ENCODE measurements at regions not wholly inside any gene's neighbourhood (a gene's known extent, or its start where the extent isn't known, plus 50 kb on each side); places are given as distances from the start of the nearest gene placed in this dataset.

- TF ChIP-seq AHDC1 (CRISPR knock-in tag; IDR thresholded peaks at IDR 0.05; ENCODE audit: borderline replicate concordance) = no peak
- 0 out of 2 replicates have a peak, but pooled peaks have one; percentile 48 for TF ChIP-seq TBX3 (IDR thresholded peaks at IDR 0.05; ENCODE audit: borderline replicate concordance)
- TF ChIP-seq ELF3 (CRISPR knock-in tag; IDR thresholded peaks at IDR 0.05) = 0 out of 2 replicates have a peak, but pooled peaks have one; percentile 29
- TF ChIP-seq MAFK (conservative IDR thresholded peaks at IDR 0.05 in 1 of 2, IDR thresholded peaks at IDR 0.05 in 1 of 2; ENCODE audit: low read length in 2 of 2) = peak in 1 of 2 experiments; percentile 52; a peak in 2 of 4 replicates
- TF ChIP-seq ZNF660 (CRISPR knock-in tag; IDR thresholded peaks at IDR 0.05; ENCODE audit: borderline replicate concordance, low read depth) = no peak
- no peak for TF ChIP-seq KLF15 (CRISPR knock-in tag; IDR thresholded peaks at IDR 0.05; ENCODE audit: borderline replicate concordance)
- TF ChIP-seq ZMYM4 (CRISPR knock-in tag; IDR thresholded peaks at IDR 0.05) = peak; percentile 90
- peak; percentile 14; the same call in 1 of the 2 replicates for TF ChIP-seq THRA (CRISPR knock-in tag; IDR thresholded peaks at IDR 0.05; ENCODE audit: borderline replicate concordance)
- TF ChIP-seq ZNF143 (CRISPR knock-in tag; IDR thresholded peaks at IDR 0.05) = no peak
- TF ChIP-seq RERE (CRISPR knock-in tag; IDR thresholded peaks at IDR 0.05; ENCODE audit: low read depth) = no peak
- TF ChIP-seq TBX2 (CRISPR knock-in tag; IDR thresholded peaks at IDR 0.05; ENCODE audit: borderline replicate concordance) = 0 out of 2 replicates have a peak, but pooled peaks have one; percentile 33
- no peak for TF ChIP-seq FOXP1 (IDR thresholded peaks at IDR 0.05)
- TF ChIP-seq FOXP1 (CRISPR knock-in tag; IDR thresholded peaks at IDR 0.05) = 0 out of 2 replicates have a peak, but pooled peaks have one; percentile 36
- TF ChIP-seq CREM (IDR thresholded peaks at IDR 0.05) = no peak
- no peak for TF ChIP-seq CREM (CRISPR knock-in tag; IDR thresholded peaks at IDR 0.05)
- TF ChIP-seq HDAC1 (CRISPR knock-in tag; IDR thresholded peaks at IDR 0.05) = peak; percentile 57
These were observed 153.5 kb downstream of the PRELID2 start (continued) for GRCh38 chr5:145681686-145682085.

Measured in HepG2 (cell line).